GM13976 (cell line): ENCODE measurements at regions not wholly inside any gene's neighbourhood (a gene's known extent, or its start where the extent isn't known, plus 50 kb on each side); places are given as distances from the start of the nearest gene placed in this dataset.

ENCODE experiments used
- DNase-seq: peaks from one replicate; pipeline ENCODE4 v3.0.0; 2012; ENCODE audit warnings: low spot score
- in situ Hi-C: fragments of 300-500 bp; cut with MboI; formaldehyde crosslinking; loops from one replicate; pipeline ENCODE4 v1.12.0; 2022; ENCODE audit warnings: low sequenced_read_pairs, mixed read lengths, inconsistent platforms; ENCODE audit not compliant: unreplicated experiment
- TF ChIP-seq, protein P1 (sequence below): IDR thresholded peaks from 2 replicates; pipeline ENCODE4 v1.5.1; 2012; ENCODE audit warnings: borderline replicate concordance, mild to moderate bottlenecking; ENCODE audit not compliant: insufficient read depth; ENCODE audit errors: extremely low read depth, missing control alignments, control extremely low read depth

DNA sequence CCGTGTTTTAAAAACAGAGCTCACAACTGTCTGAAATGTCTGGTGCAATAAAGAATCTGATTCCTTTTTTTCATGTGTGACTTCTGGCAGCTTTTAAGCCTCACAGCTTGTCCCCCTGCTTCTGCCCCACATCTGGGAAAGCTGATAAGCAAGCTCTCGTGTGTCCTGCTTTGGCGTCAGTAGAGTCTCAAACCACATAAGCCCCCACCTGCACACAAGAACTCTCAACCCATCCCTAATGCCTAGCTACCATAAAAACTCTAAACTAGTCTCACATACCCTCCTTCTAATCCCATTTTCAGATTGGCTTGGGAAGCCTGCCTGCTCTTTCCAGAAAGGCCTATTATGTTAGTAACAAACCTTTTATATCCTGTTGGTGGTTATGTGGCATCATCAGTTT lies 94.6 kb upstream of the DAB1 start:
- TF ChIP-seq, protein P1, sequence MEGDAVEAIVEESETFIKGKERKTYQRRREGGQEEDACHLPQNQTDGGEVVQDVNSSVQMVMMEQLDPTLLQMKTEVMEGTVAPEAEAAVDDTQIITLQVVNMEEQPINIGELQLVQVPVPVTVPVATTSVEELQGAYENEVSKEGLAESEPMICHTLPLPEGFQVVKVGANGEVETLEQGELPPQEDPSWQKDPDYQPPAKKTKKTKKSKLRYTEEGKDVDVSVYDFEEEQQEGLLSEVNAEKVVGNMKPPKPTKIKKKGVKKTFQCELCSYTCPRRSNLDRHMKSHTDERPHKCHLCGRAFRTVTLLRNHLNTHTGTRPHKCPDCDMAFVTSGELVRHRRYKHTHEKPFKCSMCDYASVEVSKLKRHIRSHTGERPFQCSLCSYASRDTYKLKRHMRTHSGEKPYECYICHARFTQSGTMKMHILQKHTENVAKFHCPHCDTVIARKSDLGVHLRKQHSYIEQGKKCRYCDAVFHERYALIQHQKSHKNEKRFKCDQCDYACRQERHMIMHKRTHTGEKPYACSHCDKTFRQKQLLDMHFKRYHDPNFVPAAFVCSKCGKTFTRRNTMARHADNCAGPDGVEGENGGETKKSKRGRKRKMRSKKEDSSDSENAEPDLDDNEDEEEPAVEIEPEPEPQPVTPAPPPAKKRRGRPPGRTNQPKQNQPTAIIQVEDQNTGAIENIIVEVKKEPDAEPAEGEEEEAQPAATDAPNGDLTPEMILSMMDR, result no peak
- in situ Hi-C loops, result no loop called here
- DNase-seq, result no peak

DNA sequence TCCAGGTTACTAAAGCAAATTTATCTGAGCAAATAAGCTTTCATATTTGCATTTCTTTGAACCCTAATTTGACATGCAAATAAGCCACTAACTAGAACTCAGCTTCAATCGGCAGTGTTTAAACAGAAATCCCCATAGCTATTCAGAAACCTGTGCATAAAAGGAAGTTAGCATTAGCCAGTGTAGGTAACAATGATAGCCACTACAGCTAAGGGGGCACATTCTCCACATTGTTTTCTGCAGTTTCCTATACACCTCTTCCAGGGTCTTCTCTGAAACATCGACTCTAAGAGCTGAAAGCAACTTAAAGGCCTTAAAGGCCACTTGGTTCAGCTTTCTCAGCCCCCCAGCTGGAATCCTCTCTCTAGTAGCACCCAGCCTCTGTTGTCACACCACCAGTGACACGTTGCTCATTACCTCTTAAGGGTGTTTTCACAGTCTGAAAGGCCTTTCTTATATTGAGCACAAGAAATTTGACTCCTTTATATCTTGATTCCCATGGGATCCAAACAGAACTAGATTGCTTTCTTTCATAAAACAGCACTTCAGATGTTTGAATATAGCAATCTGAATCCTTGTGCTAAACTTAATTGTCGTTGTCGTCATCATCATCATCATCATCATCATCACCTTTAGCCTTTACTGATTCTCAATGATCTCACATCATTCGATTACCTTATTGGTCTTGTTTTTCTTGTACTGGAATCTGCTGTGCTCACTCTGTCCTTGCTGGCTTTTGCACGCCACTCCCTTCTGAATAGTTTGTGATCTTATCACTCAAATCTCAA lies 93.9 kb upstream of the DAB1 start:
- in situ Hi-C loops, result no loop called here
- DNase-seq, result no peak
- TF ChIP-seq, protein P1, result no peak

DNA sequence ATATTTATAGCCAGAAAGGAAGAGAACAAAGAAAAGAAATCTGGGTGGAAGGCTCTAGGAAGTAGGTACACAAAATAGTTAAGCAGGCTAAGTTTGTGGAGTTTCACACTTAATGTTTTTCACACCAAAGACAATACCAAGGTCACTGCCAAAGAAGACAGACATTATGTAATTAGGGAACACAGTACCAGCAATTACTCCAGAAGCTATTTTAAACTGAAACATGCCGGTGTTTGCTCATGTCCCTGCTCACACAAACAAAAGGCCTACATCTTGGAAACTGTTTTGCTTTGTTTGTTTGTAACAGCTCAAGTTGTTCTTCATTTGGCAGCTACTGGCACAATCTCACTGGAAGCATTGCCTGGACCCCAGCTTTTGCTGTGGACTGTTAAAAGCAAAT lies 88.5 kb upstream of the DAB1 start:
- in situ Hi-C loops, result no loop called here
- DNase-seq, result no peak
- TF ChIP-seq, protein P1, result no peak

DNA sequence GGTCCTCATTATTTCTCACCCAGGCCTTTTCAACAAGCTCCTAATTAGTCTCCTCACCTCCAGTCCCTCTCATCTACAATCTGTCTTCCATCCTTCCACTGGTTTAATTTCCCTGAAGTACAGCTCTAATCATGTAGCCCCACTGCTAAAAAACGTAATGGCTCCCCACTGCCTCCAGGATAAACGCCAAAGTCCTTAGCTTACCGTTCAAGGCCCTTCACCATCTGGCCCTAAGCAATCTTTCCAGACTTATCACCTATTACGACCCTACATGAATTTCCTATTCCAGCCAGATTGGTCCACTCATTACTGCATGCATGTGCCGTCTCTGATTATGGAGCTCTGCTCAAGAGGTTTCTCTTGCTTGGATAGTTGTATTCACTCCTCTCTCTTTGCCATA lies 83.1 kb upstream of the DAB1 start:
- TF ChIP-seq, protein P1, result no peak
- in situ Hi-C loops, result no loop called here
- DNase-seq, result no peak

DNA sequence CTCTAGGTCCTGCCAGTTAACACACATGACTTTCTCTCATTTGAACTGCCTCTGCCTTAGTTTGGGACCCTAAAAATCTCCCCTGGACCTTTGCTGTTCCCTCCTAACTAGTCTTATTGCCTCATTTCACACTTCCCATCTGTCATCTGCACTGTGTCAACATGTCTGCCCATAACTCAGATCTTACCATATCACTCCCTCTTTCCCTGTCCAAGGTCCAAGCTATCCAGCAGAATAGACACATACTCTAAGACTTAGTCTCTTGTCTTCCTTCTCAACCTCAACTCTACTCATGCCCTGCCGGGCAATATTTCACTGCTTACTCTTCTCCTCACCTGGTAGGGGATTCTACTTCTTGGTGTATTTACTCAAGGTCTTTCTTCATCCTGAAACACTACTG lies 79.5 kb upstream of the DAB1 start:
- in situ Hi-C loops, result no loop called here
- TF ChIP-seq, protein P1, result no peak
- no peak for DNase-seq

DNA sequence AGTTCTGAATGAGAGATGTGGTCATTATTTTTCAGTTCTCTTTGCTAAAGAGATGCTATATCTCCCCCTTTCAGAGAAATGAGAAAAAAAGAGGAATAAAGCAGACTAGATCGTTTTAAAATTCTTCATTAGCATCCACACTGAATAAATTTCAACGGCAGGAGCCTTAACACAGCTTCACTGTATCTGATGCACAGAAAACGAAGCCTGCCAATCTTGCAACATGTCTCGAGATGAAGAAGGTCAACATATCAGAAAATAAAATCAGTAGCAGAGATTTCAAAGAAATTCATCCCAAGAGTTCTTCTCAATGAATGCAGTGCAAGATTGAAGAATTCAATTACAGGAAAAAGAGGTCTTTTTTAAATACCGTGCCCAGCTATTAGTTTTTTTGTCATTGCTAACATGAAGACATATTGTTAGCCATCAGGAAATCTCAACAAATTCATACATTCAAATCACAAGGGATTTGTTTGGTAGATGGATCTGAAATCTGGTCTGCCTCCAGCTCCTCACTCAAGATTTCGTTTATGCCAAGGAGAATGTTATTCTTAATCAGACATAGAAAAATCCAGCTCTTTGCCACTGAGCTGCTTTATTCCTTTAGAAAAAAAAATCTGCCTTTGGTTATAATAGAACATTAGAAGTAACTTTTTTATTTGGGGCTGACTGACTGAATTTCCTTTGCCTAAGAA lies 76.4 kb upstream of the DAB1 start:
- DNase-seq, result no peak
- in situ Hi-C loops, result no loop called here
- TF ChIP-seq, protein P1, result no peak
